Suprapubic skin (tissue), 4 donors: ENCODE measurements at regions not wholly inside any gene's neighbourhood (a gene's known extent, or its start where the extent isn't known, plus 50 kb on each side); places are given as distances from the start of the nearest gene placed in this dataset.

Experiments used
- DNase-seq, 2 donors: peaks; one replicate each; pipeline ENCODE4 v3.0.0-alpha.2; 2019; ENCODE audit warnings: low spot score in 2 of 2
- H3K27ac ChIP-seq: fragments of 200-600 bp; sonication (generic); one replicate; pipeline ENCODE4 v1.5.1; 2019
- H3K27me3 ChIP-seq: fragments of 200-600 bp; sonication (generic); one replicate; pipeline ENCODE4 v1.5.1; 2019
- H3K36me3 ChIP-seq: fragments of 200-600 bp; sonication (generic); one replicate; pipeline ENCODE4 v1.5.1; 2019
- H3K4me1 ChIP-seq: fragments of 200-600 bp; sonication (generic); one replicate; pipeline ENCODE4 v1.5.1; 2019
- H3K4me3 ChIP-seq: fragments of 200-600 bp; sonication (generic); one replicate; pipeline ENCODE4 v1.5.1; 2019; ENCODE audit warnings: mild to moderate bottlenecking
- H3K9me3 ChIP-seq: fragments of 200-600 bp; sonication (generic); one replicate; pipeline ENCODE4 v1.5.1; 2019
- CTCF ChIP-seq, 2 donors: fragments of 200-600 bp in 1 of 2; fragments of 450-650 bp in 1 of 2; sonication (generic) in 1 of 2; IDR thresholded peaks; one replicate each; pipeline ENCODE4 v1.5.1; 2016 to 2019; ENCODE audit warnings: antibody characterized with exemption in 2 of 2, mild to moderate bottlenecking in 1 of 2, moderate library complexity in 1 of 2
- EP300 ChIP-seq: sonication (generic); formaldehyde crosslinking; IDR thresholded peaks from one replicate; pipeline ENCODE4 v1.6.1; 2017; ENCODE audit warnings: antibody characterized with exemption
- POLR2A ChIP-seq, 2 donors: fragments of 450-650 bp; IDR thresholded peaks; one replicate each; pipeline ENCODE4 v1.6.1; 2017; ENCODE audit warnings: antibody characterized with exemption in 2 of 2, mild to moderate bottlenecking in 2 of 2, moderate library complexity in 2 of 2
- POLR2AphosphoS5 ChIP-seq, 3 donors: sonication (generic); formaldehyde crosslinking; IDR thresholded peaks; one replicate each; pipeline ENCODE4 v1.6.1; 2017; ENCODE audit warnings: antibody characterized with exemption in 3 of 3
- WGBS: methylation state at CpG from one replicate; pipeline ENCODE4 v1.1.5; 2018; 5-methylcytosine and 5-hydroxymethylcytosine counted together

DNA sequence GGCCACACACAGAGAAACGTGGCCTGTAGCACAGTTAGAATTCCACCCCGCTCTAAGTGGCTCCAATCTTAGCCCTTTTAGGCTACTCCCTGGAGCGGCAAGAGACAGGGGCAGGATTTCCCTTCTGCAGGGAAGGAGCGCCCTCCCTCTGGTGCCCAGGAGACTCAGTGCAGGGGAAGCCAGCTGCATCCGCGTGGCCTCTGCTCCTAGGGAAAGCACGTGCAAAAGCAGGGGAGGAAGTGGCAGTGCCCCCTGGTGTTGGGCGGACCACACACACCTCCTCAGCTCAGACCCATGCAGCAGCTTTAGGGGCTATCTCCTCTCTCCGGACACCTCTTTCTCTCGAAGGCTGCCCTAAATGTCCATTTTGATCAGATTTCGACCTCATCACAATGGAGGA is 50.0 kb downstream of the SPRING1 start:
- Histone ChIP-seq H3K27me3 (no peaks in the 10 kb centered on the region), H3K4me1 (peaks cover 1% of the 10 kb centered on the region), H3K27ac (no peak overlapping the region), H3K36me3 (no peaks in the 10 kb centered on the region), H3K9me3 (no peaks in the 10 kb centered on the region), H3K4me3 (no peak overlapping the region)
- 82% methylated on average over 8 of the region's 11 CpGs for WGBS
- no peak for TF ChIP-seq POLR2AphosphoS5 (IDR thresholded peaks at IDR 0.05)
- peak in 1 of 2 donors; percentile 52 for TF ChIP-seq CTCF (IDR thresholded peaks at IDR 0.05)
- no peak for TF ChIP-seq EP300
- no peak for TF ChIP-seq POLR2A (IDR thresholded peaks at IDR 0.05)
- peak in 1 of 2 donors; percentile 68 for DNase-seq

GRCh38 chr12:116684891-116685290 is 53.0 kb downstream of the SPRING1 start:
- TF ChIP-seq POLR2AphosphoS5 (IDR thresholded peaks at IDR 0.05) (no peak), POLR2A (IDR thresholded peaks at IDR 0.05) (no peak)
- WGBS, result 88% methylated on average over 3 of the region's 3 CpGs

GRCh38 chr12:116677202-116677661 is 60.6 kb downstream of the SPRING1 start:
- WGBS, result 76% methylated on average over 4 of the region's 4 CpGs
- H3K4me1 ChIP-seq, result peaks cover 6% of the 10 kb centered on the region
- no peaks in the 10 kb centered on the region for H3K9me3 ChIP-seq
- no peak overlapping the region for H3K27ac ChIP-seq
- TF ChIP-seq CTCF (IDR thresholded peaks at IDR 0.05), result no peak
- no peak for TF ChIP-seq EP300
- TF ChIP-seq POLR2AphosphoS5 (IDR thresholded peaks at IDR 0.05), result no peak
- TF ChIP-seq POLR2A (IDR thresholded peaks at IDR 0.05), result no peak
- DNase-seq, result peak in 1 of 2 donors; percentile 1
- no peaks in the 10 kb centered on the region for H3K27me3 ChIP-seq
- H3K4me3 ChIP-seq, result no peak overlapping the region
- no peaks in the 10 kb centered on the region for H3K36me3 ChIP-seq

More at GRCh38 chr12:116684891-116685290, 53.0 kb downstream of the SPRING1 start:
- Histone ChIP-seq H3K36me3 (no peaks in the 10 kb centered on the region), H3K27ac (no peak overlapping the region), H3K9me3 (no peaks in the 10 kb centered on the region), H3K4me3 (no peak overlapping the region), H3K27me3 (no peaks in the 10 kb centered on the region), H3K4me1 (no peaks in the 10 kb centered on the region)
- peak in 1 of 2 donors; percentile 1 for DNase-seq

GRCh38 chr12:116675339-116676107 is 62.3 kb downstream of the SPRING1 start:
- H3K27ac ChIP-seq, result no peak overlapping the region
- no peak for TF ChIP-seq POLR2AphosphoS5 (IDR thresholded peaks at IDR 0.05)
- TF ChIP-seq POLR2A (IDR thresholded peaks at IDR 0.05), result no peak
- no peak for TF ChIP-seq CTCF (IDR thresholded peaks at IDR 0.05)
- TF ChIP-seq EP300, result no peak
- H3K4me3 ChIP-seq, result no peak overlapping the region
- H3K27me3 ChIP-seq, result no peaks in the 10 kb centered on the region
- WGBS, result 88% methylated on average over 18 of the region's 18 CpGs
- DNase-seq, result peak in 1 of 2 donors; percentile 51
- no peaks in the 10 kb centered on the region for H3K36me3 ChIP-seq
- H3K9me3 ChIP-seq, result no peaks in the 10 kb centered on the region
- H3K4me1 ChIP-seq, result peaks cover 6% of the 10 kb centered on the region

- 78% methylated on average over 5 of the region's 5 CpGs for WGBS
Measured at GRCh38 chr12:116674643-116675183, 63.2 kb downstream of the SPRING1 start.

More at GRCh38 chr12:116674643-116675183, 63.2 kb downstream of the SPRING1 start:
- H3K36me3 ChIP-seq, result no peaks in the 10 kb centered on the region
- DNase-seq, result peak in 1 of 2 donors; percentile 9
- no peaks in the 10 kb centered on the region for H3K27me3 ChIP-seq
- no peaks in the 10 kb centered on the region for H3K9me3 ChIP-seq
- TF ChIP-seq POLR2AphosphoS5 (IDR thresholded peaks at IDR 0.05), result no peak
- no peak for TF ChIP-seq CTCF (IDR thresholded peaks at IDR 0.05)
- no peak for TF ChIP-seq POLR2A (IDR thresholded peaks at IDR 0.05)
- no peak for TF ChIP-seq EP300
- no peak overlapping the region for H3K4me3 ChIP-seq
- no peak overlapping the region for H3K27ac ChIP-seq
- H3K4me1 ChIP-seq, result peaks cover 6% of the 10 kb centered on the region
